PFSK-1 (cell line): ENCODE measurements at regions not wholly inside any gene's neighbourhood (a gene's known extent, or its start where the extent isn't known, plus 50 kb on each side); places are given as distances from the start of the nearest gene placed in this dataset.

ENCODE experiments used
- FOXP2 ChIP-seq: optimal IDR thresholded peaks from 2 replicates; pipeline ENCODE3; 2011; ENCODE audit warnings: borderline replicate concordance, control low read depth, inconsistent platforms; ENCODE audit not compliant: insufficient read depth; ENCODE audit errors: extremely low read length, extremely low read depth
- POLR2AphosphoS5 ChIP-seq: IDR thresholded peaks from 2 replicates; pipeline ENCODE4 v1.6.1; 2012; ENCODE audit warnings: low read depth, mild to moderate bottlenecking, control low read depth, low read length, moderate library complexity
- REST ChIP-seq, 2 experiments: IDR thresholded peaks; 2 replicates each; pipeline versions ENCODE4 v1.6.1 to v1.8.0; 2011 to 2012; ENCODE audit warnings: low read depth in 2 of 2, low read length in 2 of 2, control low read depth in 1 of 2, inconsistent platforms in 1 of 2, mild to moderate bottlenecking in 1 of 2, moderate library complexity in 1 of 2; ENCODE audit not compliant: insufficient read depth in 1 of 2
- SIN3A ChIP-seq: IDR thresholded peaks from 2 replicates; pipeline ENCODE4 v1.6.1; 2012; ENCODE audit warnings: mild to moderate bottlenecking, low read length, moderate library complexity, borderline replicate concordance; ENCODE audit not compliant: insufficient read depth
- TAF1 ChIP-seq: IDR thresholded peaks from 2 replicates; pipeline ENCODE4 v1.6.1; 2012; ENCODE audit warnings: low read length, control low read depth, borderline replicate concordance; ENCODE audit not compliant: insufficient read depth

- TF ChIP-seq FOXP2 (no peak), POLR2AphosphoS5 (no peak)
Observed at GRCh38 chr4:20463176-20463430, 211.4 kb downstream of the SLIT2 start.

- TF ChIP-seq FOXP2, result no peak
- TF ChIP-seq POLR2AphosphoS5, result no peak
- TF ChIP-seq REST (IDR thresholded peaks at IDR 0.05; ENCODE audit: insufficient read depth in 1 of 2, low read depth in 2 of 2, low read length in 2 of 2), result no peak
Observed at GRCh38 chr4:20464381-20464780, 212.7 kb downstream of the SLIT2 start.

- TF ChIP-seq POLR2AphosphoS5 (no peak), SIN3A (no peak), FOXP2 (no peak), REST (IDR thresholded peaks at IDR 0.05; ENCODE audit: insufficient read depth in 1 of 2, low read depth in 2 of 2, low read length in 2 of 2) (peak; percentile 80 to 93), TAF1 (no peak)
Observed at GRCh38 chr4:20474119-20474518, 222.4 kb downstream of the SLIT2 start.

- no peak for TF ChIP-seq SIN3A
- no peak for TF ChIP-seq POLR2AphosphoS5
- TF ChIP-seq REST (IDR thresholded peaks at IDR 0.05; ENCODE audit: insufficient read depth in 1 of 2, low read depth in 2 of 2, low read length in 2 of 2), result no peak
- no peak for TF ChIP-seq TAF1
- TF ChIP-seq FOXP2, result no peak
Observed at GRCh38 chr4:20478412-20478811, 221.8 kb upstream of the PACRGL start.

GRCh38 chr4:20480165-20480947 is 219.9 kb upstream of the PACRGL start:
- TF ChIP-seq SIN3A (no peak), FOXP2 (no peak), REST (IDR thresholded peaks at IDR 0.05; ENCODE audit: insufficient read depth in 1 of 2, low read depth in 2 of 2, low read length in 2 of 2) (no peak), POLR2AphosphoS5 (no peak), TAF1 (no peak)
